HL-60 (cell line): ENCODE measurements at regions not wholly inside any gene's neighbourhood (a gene's known extent, or its start where the extent isn't known, plus 50 kb on each side); places are given as distances from the start of the nearest gene placed in this dataset.

Experiments
- CTCF ChIP-seq: IDR thresholded peaks from one replicate; pipeline ENCODE4 v1.5.1; 2011; ENCODE audit warnings: low read length, control low read depth, inconsistent platforms; ENCODE audit not compliant: insufficient read depth
- GABPA ChIP-seq: IDR thresholded peaks from 2 replicates; pipeline ENCODE4 v1.6.1; 2012; ENCODE audit warnings: low read depth
- POLR2AphosphoS5 ChIP-seq: IDR thresholded peaks from 2 replicates; pipeline ENCODE4 v1.6.1; 2012; ENCODE audit warnings: low read depth
- SPI1 ChIP-seq: IDR thresholded peaks from 2 replicates; pipeline ENCODE4 v1.6.1; 2012; ENCODE audit warnings: low read depth, mild to moderate bottlenecking, borderline replicate concordance
- TF ChIP-seq, protein P1 (sequence below): IDR thresholded peaks from 2 replicates; pipeline ENCODE4 v1.6.1; 2012; ENCODE audit warnings: low read depth; ENCODE audit not compliant: insufficient replicate concordance

DNA sequence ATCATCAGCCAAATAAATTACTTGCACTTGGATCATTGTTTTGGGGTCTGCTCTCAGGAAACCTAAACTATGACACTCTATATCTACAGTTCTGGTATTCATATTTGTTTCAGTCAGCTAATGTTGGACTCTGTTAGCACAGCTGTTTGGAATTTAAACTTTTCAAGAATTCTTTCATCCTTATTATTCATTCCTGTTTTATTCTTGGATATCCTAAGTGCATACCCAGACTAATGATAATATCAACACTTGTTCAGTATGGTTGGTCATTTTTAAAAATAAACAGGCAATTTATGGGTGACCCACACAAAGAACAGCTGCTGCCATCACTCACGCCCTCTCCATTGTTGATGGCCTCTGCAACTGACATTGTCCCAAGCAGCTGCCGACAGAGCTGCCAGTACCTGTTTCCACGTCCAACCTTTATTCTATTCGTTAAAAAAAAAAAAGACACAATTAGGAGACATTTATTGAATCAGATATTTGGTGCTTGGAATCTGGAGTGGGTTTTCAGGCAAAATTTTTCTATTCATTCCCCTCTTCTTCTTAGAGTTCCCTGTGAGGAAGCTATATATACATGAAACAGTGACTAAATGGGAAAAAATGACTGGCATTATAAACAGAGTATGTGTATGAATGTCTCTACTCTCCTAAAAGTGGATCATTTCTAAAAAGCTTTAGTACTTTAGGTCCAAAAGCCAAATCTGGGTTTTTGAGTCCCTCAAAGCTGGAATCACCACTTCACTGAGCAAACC lies 252.1 kb upstream of the NAV3 start:
- TF ChIP-seq CTCF (no peak), SPI1 (no peak), GABPA (no peak), POLR2AphosphoS5 (no peak)
- TF ChIP-seq, protein P1, sequence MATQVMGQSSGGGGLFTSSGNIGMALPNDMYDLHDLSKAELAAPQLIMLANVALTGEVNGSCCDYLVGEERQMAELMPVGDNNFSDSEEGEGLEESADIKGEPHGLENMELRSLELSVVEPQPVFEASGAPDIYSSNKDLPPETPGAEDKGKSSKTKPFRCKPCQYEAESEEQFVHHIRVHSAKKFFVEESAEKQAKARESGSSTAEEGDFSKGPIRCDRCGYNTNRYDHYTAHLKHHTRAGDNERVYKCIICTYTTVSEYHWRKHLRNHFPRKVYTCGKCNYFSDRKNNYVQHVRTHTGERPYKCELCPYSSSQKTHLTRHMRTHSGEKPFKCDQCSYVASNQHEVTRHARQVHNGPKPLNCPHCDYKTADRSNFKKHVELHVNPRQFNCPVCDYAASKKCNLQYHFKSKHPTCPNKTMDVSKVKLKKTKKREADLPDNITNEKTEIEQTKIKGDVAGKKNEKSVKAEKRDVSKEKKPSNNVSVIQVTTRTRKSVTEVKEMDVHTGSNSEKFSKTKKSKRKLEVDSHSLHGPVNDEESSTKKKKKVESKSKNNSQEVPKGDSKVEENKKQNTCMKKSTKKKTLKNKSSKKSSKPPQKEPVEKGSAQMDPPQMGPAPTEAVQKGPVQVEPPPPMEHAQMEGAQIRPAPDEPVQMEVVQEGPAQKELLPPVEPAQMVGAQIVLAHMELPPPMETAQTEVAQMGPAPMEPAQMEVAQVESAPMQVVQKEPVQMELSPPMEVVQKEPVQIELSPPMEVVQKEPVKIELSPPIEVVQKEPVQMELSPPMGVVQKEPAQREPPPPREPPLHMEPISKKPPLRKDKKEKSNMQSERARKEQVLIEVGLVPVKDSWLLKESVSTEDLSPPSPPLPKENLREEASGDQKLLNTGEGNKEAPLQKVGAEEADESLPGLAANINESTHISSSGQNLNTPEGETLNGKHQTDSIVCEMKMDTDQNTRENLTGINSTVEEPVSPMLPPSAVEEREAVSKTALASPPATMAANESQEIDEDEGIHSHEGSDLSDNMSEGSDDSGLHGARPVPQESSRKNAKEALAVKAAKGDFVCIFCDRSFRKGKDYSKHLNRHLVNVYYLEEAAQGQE, result no peak
